ENCODE measurements at regions not wholly inside any gene's neighbourhood (a gene's known extent, or its start where the extent isn't known, plus 50 kb on each side); places are given as distances from the start of the nearest gene placed in this dataset.

DNA sequence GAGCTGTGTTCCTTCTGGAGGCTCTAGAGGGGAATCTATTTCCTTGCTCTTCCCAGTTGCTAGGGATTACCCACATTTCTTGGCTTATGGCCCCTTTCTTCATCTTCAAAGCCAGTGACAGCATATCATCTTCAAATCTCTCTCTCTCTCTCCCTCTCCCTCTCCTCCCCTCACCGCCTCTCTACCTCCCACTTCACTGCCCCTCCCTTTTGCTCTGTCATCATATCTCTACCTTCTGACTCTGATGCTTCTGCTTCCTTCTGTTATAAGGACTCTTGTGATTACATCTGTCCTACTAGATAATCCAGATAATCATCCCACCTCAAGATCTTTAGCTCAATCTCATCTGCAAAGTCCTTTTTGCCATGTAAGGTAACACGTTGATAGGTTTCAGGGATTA lies 93.1 kb upstream of the TEX13D start:
- TF ChIP-seq CTCF (IDR thresholded peaks at IDR 0.05; ENCODE audit: low read length) (no peak), EZH2 (IDR thresholded peaks at IDR 0.05; ENCODE audit: borderline replicate concordance, low read length) (no peak)
